SU-DHL-6 (cell line): ENCODE measurements at regions not wholly inside any gene's neighbourhood (a gene's known extent, or its start where the extent isn't known, plus 50 kb on each side); places are given as distances from the start of the nearest gene placed in this dataset.

ENCODE experiments used
- H2AFZ ChIP-seq: fragments of 200-600 bp; sonication (generic); 2 replicates; pipeline ENCODE4 v1.6.1; 2014; ENCODE audit warnings: low read depth, mild to moderate bottlenecking, moderate library complexity, mixed read lengths, antibody characterized with exemption, low read length; ENCODE audit not compliant: severe bottlenecking
- H3F3A ChIP-seq: fragments of 200-600 bp; shearing (Covaris generic); 2 replicates; pipeline ENCODE4 v1.6.0; 2016; ENCODE audit warnings: antibody characterized with exemption, mild to moderate bottlenecking; ENCODE audit not compliant: insufficient read depth
- H3K27ac ChIP-seq: fragments of 200-600 bp; sonication (generic); 2 replicates; pipeline ENCODE4 v1.5.1; 2016; ENCODE audit warnings: low read depth, mild to moderate bottlenecking, low read length, moderate library complexity, mixed read lengths
- H3K27me3 ChIP-seq: fragments of 200-600 bp; sonication (generic), shearing (Covaris generic); 2 replicates; pipeline ENCODE4 v1.6.0; 2014; ENCODE audit warnings: mild to moderate bottlenecking, low read length
- H3K36me3 ChIP-seq: fragments of 200-600 bp; sonication (generic); 2 replicates; pipeline ENCODE4 v1.6.1; 2014; ENCODE audit warnings: mild to moderate bottlenecking, low read length, mixed read lengths
- H3K4me2 ChIP-seq: fragments of 300-600, 200-600 bp; shearing (Covaris generic), sonication (generic); 2 replicates; pipeline ENCODE4 v1.6.0; 2014; ENCODE audit warnings: low read length, low read depth, mild to moderate bottlenecking; ENCODE audit not compliant: poor library complexity, severe bottlenecking
- H3K4me3 ChIP-seq: fragments of 200-600 bp; sonication (generic); 2 replicates; pipeline ENCODE4 v1.5.1; 2014; ENCODE audit warnings: antibody characterized with exemption, low read length, mild to moderate bottlenecking, mixed read lengths; ENCODE audit not compliant: insufficient read depth, poor library complexity, severe bottlenecking
- H3K79me2 ChIP-seq: fragments of 200-600 bp; sonication (generic); 2 replicates; pipeline ENCODE4 v1.6.1; 2014; ENCODE audit warnings: mild to moderate bottlenecking, low read length, moderate library complexity; ENCODE audit not compliant: insufficient read depth
- H3K9ac ChIP-seq: fragments of 200-600 bp; sonication (generic); 2 replicates; pipeline ENCODE4 v1.7.0; 2014; ENCODE audit warnings: mild to moderate bottlenecking, low read length
- H3K9me2 ChIP-seq: fragments of 200-600 bp; sonication (generic); replicated peaks from 2 replicates; pipeline ENCODE4 v1.6.1; 2014; ENCODE audit warnings: low read length; ENCODE audit not compliant: insufficient read depth
- H3K9me3 ChIP-seq: fragments of 200-600 bp; sonication (generic); 2 replicates; pipeline ENCODE4 v1.6.1; 2014; ENCODE audit warnings: low read length, mixed read lengths; ENCODE audit not compliant: insufficient read depth
- H4K20me1 ChIP-seq: fragments of 200-600 bp; sonication (generic); 2 replicates; pipeline ENCODE4 v1.6.1; 2014; ENCODE audit warnings: low read depth, mild to moderate bottlenecking, antibody characterized with exemption, low read length, moderate library complexity, mixed read lengths
- EZH2phosphoT487 ChIP-seq: fragments of 200-600 bp; sonication (generic), shearing (Covaris generic); conservative IDR thresholded peaks from 2 replicates; pipeline ENCODE4 v1.6.1; 2018; ENCODE audit warnings: mild to moderate bottlenecking, antibody characterized with exemption, low read length, moderate library complexity, mixed read lengths
- TF ChIP-seq, protein P1 (sequence below): fragments of 200-600 bp; sonication (generic); IDR thresholded peaks from one replicate; pipeline ENCODE4 v1.5.1; 2017; ENCODE audit warnings: antibody characterized with exemption, mild to moderate bottlenecking, low read length, moderate library complexity; ENCODE audit not compliant: insufficient read depth, poor library complexity, severe bottlenecking

DNA sequence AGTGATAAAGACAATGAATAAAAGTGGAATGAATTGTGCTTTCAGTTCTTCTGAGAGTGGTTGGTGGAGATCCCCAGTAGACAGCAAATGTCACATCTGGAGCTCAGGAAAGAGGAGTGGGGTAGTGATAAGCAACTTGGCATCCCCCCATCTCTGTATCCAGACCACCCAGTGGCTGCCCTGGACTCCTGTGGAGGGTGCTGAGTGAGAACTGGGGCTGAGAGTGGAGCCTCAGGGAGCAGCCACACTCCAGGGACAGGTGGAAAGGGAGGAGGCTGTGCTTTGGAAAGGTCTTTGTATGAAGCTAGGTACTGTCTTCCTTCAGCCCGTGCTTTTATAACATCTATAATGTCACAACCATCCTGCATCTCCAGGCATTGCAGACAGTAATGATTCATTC, 85.6 kb upstream of the RASGRF1 start:
- Histone ChIP-seq H3K9ac (no peak overlapping the region), H3K9me3 (no peaks in the 10 kb centered on the region), H3K27me3 (no peaks in the 10 kb centered on the region), H3K79me2 (no peaks in the 10 kb centered on the region), H3K9me2 (no peaks in the 10 kb centered on the region), H3K36me3 (no peaks in the 10 kb centered on the region), H3F3A (no peaks in the 10 kb centered on the region), H4K20me1 (no peaks in the 10 kb centered on the region), H3K27ac (no peak overlapping the region), H3K4me3 (no peak overlapping the region), H2AFZ (no peak overlapping the region), H3K4me2 (no peak overlapping the region)
- TF ChIP-seq, protein P1, sequence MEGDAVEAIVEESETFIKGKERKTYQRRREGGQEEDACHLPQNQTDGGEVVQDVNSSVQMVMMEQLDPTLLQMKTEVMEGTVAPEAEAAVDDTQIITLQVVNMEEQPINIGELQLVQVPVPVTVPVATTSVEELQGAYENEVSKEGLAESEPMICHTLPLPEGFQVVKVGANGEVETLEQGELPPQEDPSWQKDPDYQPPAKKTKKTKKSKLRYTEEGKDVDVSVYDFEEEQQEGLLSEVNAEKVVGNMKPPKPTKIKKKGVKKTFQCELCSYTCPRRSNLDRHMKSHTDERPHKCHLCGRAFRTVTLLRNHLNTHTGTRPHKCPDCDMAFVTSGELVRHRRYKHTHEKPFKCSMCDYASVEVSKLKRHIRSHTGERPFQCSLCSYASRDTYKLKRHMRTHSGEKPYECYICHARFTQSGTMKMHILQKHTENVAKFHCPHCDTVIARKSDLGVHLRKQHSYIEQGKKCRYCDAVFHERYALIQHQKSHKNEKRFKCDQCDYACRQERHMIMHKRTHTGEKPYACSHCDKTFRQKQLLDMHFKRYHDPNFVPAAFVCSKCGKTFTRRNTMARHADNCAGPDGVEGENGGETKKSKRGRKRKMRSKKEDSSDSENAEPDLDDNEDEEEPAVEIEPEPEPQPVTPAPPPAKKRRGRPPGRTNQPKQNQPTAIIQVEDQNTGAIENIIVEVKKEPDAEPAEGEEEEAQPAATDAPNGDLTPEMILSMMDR, result no peak
- no peak for TF ChIP-seq EZH2phosphoT487

DNA sequence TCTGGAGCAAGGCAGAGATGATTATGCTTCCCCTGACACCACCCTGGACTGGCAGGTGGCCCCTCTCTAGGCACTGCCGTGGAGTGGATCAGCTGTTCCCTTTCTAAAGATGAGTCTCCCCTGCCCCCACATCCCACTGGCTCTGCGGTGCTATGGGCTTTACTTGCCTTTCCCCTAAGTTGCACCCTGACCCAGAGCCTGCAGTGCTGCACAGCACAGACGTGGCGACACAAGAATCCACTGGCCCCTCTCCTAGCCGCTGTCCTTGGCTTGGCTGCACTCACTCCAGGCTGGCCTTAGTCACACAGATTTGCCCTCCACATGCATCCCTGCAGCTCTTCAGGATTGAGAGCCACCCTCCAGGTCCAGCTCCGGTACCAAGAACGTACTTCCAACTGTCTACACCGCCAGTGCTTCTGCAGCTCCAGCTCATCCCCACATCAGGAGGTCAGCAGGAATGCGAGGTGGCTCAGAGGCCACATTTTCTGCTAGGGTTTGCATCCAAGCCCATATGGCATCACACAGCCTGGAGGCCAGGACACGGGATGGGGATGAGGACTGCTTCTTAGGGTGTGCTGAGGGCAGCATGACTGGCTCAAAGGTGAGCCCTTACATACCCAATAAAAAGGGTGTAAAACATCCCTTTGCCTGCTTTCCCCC, 82.4 kb upstream of the RASGRF1 start:
- no peak overlapping the region for H3K4me3 ChIP-seq
- H3K27ac ChIP-seq, result no peak overlapping the region
- no peaks in the 10 kb centered on the region for H3K9me3 ChIP-seq
- no peaks in the 10 kb centered on the region for H4K20me1 ChIP-seq
- no peak overlapping the region for H3K9ac ChIP-seq
- TF ChIP-seq, protein P1, result no peak
- TF ChIP-seq EZH2phosphoT487, result no peak
- H3K9me2 ChIP-seq, result no peaks in the 10 kb centered on the region
- no peaks in the 10 kb centered on the region for H3K79me2 ChIP-seq
- H3K36me3 ChIP-seq, result no peaks in the 10 kb centered on the region
- H3K27me3 ChIP-seq, result no peaks in the 10 kb centered on the region
- H3K4me2 ChIP-seq, result no peak overlapping the region
- H3F3A ChIP-seq, result no peaks in the 10 kb centered on the region
- no peak overlapping the region for H2AFZ ChIP-seq

- no peak overlapping the region for H3K27ac ChIP-seq
- no peaks in the 10 kb centered on the region for H3F3A ChIP-seq
- TF ChIP-seq, protein P1, result no peak
- no peak for TF ChIP-seq EZH2phosphoT487
- H4K20me1 ChIP-seq, result no peaks in the 10 kb centered on the region
- H3K9me2 ChIP-seq, result no peaks in the 10 kb centered on the region
- H3K4me2 ChIP-seq, result no peak overlapping the region
- H3K4me3 ChIP-seq, result no peak overlapping the region
- no peaks in the 10 kb centered on the region for H3K9me3 ChIP-seq
- H3K27me3 ChIP-seq, result no peaks in the 10 kb centered on the region
- no peaks in the 10 kb centered on the region for H3K36me3 ChIP-seq
- no peak overlapping the region for H2AFZ ChIP-seq
- H3K79me2 ChIP-seq, result no peaks in the 10 kb centered on the region
- H3K9ac ChIP-seq, result no peak overlapping the region
Measured at GRCh38 chr15:79172032-79172481, 81.5 kb upstream of the RASGRF1 start.
